ENCODE measurements at regions not wholly inside any gene's neighbourhood (a gene's known extent, or its start where the extent isn't known, plus 50 kb on each side); places are given as distances from the start of the nearest gene placed in this dataset.
"Not testable (repeated sequence)": the region's sequence is repeated elsewhere in the genome, so short reads cannot be mapped to it uniquely, and the experiment has no call there.

DNA sequence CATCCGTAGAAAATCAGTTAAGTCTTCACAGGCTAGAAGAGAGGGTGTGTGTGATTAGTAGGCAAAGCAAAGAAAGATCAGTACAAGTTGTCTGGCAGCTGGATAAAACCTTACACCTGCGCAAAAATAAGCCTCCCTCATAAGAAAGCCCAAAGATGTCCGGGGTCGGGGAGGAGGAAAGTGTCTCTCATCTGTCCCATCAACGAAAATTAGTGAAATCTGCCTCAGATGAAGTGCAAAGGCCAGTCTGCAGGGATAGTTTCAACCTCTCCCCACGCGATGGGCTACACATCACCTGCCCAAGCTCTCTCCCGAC, 333.9 kb downstream of the SRGAP2C start:
- no peak for DNase-seq (ENCODE audit: low read depth in 2 of 3, low spot score in 2 of 3)

- peak; percentile 58 to 86 (median 67) for DNase-seq (ENCODE audit: low read depth in 2 of 3, low spot score in 2 of 3)
These were observed 334.4 kb downstream of the SRGAP2C start for GRCh38 chr1:121519042-121519755.

DNA sequence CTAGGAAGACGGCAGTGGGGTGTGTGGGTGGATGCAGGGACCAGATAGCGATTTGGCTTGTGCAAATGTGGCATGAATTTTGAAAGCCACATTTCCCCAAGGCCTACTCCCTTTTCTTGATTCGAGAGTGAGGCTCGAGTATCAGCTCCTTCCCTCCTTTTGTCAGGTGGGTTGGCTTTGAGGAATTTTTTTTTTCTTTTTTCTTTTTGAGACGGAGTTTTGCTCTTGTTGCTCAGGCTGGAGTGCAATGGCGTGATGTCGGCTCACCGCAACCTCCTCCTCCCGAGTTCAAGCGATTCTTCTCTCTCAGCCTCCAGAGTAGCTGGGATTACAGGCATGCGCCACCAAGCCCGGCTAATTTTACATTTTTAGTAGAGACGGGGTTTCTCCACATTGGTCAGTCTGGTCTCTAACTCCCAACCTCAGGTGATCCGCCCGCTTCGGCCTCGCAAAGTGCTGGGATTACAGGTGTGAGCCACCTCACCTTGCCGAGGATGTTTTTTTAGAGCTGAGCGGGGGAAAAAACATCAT, 335.0 kb downstream of the SRGAP2C start:
- DNase-seq (ENCODE audit: low read depth in 2 of 3, low spot score in 2 of 3), result not testable (repeated sequence)

- no peak for DNase-seq (ENCODE audit: low read depth in 2 of 3, low spot score in 2 of 3)
These were observed 337.4 kb downstream of the SRGAP2C start for GRCh38 chr1:121522061-121522759.

GRCh38 chr1:121523112-121523511, 338.3 kb downstream of the SRGAP2C start:
- not testable (repeated sequence) for DNase-seq (ENCODE audit: low read depth in 2 of 3, low spot score in 2 of 3)

DNA sequence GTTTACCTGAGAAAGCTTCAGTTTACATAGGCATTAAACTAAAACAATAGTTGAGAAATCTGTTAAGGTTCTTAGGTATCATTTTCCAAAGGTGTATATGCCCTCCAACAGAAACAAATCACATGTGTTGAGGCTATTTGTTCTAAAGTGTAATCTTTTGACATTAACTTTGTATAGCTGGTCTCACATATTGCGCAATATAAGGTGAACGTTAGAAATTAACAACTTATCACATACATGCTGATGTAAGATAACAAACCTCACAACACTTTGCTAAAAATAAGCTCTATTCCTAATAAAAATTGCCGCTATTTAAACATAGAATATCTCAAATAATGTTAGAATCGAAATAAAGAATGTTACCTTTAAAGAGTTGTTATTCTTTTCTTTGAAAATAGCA, 340.6 kb downstream of the SRGAP2C start:
- DNase-seq (ENCODE audit: low read depth in 2 of 3, low spot score in 2 of 3), result no peak

- peak in 1 of 3 donors; percentile 56 for DNase-seq (ENCODE audit: low read depth in 2 of 3, low spot score in 2 of 3)
These were observed 344.2 kb downstream of the SRGAP2C start for GRCh38 chr1:121528958-121529357.

GRCh38 chr1:121530026-121530425, 345.3 kb downstream of the SRGAP2C start:
- DNase-seq (ENCODE audit: low read depth in 2 of 3, low spot score in 2 of 3), result not testable (repeated sequence)

GRCh38 chr1:121531747-121532146, 347.0 kb downstream of the SRGAP2C start:
- peak in 1 of 3 donors; percentile 40 for DNase-seq (ENCODE audit: low read depth in 2 of 3, low spot score in 2 of 3)

DNA sequence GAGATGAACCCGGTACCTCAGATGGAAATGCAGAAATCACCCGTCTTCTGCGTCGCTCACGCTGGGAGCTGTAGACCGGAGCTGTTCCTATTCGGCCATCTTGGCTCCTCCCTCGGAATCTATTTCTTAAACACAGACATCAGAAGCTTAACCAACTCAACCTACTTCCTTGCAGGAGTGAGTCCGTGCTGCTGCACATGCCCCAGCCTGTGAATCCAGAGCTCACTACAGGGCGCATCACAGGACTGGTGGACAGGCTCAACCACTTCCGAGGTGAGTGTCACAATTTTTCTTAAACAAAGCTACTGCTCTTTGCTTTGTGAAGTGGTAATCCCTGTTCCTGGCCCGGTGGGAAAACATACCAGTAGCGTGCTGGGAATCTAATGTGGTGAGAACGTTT, 353.4 kb downstream of the SRGAP2C start:
- DNase-seq (ENCODE audit: low read depth in 2 of 3, low spot score in 2 of 3), result not testable (repeated sequence)

DNA sequence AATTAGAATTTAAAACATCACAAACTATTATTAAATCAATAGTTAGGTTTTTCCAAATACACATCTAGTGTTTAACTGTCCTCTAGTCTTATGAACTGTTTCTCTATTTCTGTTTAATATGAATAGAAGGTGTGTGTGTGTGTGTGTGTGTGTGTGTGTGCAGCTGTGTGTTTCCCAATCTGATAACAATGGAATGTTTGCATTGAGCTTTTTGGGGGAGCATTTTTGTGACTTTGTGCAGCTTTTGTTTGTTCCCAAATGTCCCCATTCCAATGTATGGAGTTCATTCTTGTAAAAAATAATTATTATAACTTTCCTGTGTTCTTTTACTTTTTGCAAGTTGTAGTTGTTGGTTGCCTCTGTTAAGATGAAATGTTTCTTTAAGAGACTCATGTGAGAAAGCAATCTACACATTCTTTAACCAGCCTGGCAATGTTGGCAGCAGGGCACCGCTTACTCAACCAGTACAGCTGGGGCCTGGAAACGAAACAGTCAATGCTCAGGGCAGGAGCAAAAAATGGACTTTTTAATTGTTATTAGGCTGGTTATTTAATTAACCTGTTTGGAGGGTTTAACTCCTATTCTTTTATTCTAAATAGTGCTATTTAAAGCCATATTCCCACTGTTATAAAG, 354.3 kb downstream of the SRGAP2C start:
- DNase-seq (ENCODE audit: low read depth in 2 of 3, low spot score in 2 of 3), result no peak

GRCh38 chr1:121543988-121544387, 359.2 kb downstream of the SRGAP2C start:
- DNase-seq (ENCODE audit: low read depth in 2 of 3, low spot score in 2 of 3), result not testable (repeated sequence)

DNA sequence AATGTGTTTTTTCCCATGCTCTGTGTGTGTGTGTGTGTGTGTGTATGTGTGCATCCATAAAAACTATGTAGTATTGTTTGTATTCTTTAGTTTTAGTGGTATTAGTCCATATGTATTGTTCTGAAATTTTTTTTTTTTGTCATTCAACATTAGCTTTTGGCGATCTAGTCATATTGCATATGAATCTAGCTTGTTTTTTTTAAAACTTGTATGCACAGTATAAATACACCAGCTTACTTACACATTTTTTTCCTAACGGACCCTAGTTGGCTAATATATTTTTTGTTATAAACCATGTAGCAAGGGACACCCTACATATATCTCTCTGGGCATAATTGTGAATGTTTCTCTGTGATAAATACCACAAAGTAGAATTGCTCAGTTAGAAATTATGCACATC, 359.7 kb downstream of the SRGAP2C start:
- DNase-seq (ENCODE audit: low read depth in 2 of 3, low spot score in 2 of 3), result no peak

DNA sequence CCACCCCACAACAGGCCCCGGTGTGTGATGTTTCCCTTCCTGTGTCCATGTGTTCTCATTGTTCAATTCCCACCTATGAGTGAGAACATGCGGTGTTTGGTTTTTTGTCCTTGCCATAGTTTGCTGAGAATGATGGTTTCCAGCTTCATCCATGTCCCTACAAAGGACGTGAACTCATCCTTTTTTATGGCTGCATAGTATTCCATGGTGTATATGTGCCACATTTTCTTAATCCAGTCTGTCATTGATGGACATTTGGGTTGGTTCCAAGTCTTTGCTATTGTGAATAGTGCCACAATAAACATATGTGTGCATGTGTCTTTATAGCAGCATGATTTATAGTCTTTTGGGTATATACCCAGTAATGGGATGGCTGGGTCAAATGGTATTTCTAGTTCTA, 361.1 kb downstream of the SRGAP2C start:
- DNase-seq (ENCODE audit: low read depth in 2 of 3, low spot score in 2 of 3), result not testable (repeated sequence)

DNA sequence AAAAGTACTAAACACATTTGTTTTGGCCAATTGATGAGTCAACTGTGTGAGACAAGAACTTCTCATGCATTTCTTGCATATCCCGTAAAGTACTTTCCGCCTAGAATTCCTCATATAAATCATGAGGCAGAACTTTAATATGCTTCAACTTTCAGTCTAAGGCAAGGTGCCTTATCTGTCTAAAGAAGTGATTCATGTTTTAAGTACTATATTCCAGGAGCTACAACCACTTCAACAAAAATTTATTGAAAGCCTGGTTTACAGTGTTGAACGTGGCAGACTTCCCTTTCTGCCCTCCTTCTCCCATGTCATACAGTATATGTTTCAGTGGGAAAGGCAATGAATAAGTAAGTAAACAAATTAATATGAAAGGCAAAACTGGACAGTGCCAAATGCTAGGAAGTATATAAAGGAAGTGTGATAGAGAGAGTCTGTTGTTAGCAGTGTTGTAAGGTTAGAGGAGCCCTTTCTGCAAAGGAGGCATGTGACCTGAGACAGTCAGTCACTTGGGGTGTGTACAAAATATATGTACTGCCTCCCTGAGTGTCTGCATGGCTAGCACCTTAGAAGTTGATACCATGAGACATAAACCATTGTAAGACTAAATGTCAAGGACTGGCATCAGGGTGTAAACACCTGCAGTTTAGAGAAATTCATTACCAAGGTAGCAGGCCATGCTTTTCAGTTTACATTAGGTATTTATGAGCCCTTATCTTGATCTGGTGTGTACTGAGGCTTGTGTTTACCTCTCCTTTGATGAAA, 362.2 kb downstream of the SRGAP2C start:
- no peak for DNase-seq (ENCODE audit: low read depth in 2 of 3, low spot score in 2 of 3)

DNA sequence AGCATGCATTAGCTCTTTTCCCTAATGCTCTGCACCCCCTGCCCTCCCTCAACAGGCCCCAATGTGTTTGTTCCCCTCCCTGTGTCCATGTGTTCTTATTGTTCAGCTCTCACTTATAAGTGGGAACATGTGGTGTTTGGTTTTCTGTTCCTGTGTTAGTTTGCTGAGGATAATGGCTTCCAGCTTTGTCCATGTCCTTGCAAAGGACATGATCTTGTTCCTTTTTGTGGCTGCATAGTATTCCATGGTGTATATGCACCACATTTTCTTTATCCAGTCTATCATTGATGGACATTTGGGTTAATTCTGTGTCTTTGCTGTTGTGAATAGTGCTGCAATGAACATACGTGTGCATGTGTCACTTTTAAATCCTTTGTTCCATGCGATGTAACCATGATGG, 363.0 kb downstream of the SRGAP2C start:
- not testable (repeated sequence) for DNase-seq (ENCODE audit: low read depth in 2 of 3, low spot score in 2 of 3)

GRCh38 chr1:121550817-121551216, 366.0 kb downstream of the SRGAP2C start:
- DNase-seq (ENCODE audit: low read depth in 2 of 3, low spot score in 2 of 3), result not testable (repeated sequence)

GRCh38 chr1:121551491-121551890, 366.7 kb downstream of the SRGAP2C start:
- peak in 1 of 3 donors; percentile 11 for DNase-seq (ENCODE audit: low read depth in 2 of 3, low spot score in 2 of 3)

DNA sequence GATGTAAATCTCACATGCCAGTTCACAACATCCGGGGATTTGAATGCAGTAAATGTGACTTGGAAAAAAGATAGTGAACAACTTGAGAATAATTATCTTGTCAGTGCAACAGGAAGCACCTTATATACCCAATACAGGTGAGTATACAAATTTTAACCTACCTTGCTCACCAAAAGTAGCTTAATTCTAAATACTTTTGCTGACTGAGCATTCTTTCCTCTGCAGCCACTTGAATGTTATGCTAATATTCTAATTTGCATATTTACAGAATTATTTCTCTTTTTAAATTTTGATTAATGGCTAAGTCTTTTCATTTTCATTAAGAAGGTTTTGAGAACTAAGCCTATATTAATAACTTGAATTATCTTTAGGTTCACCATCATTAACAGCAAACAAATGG, 371.8 kb downstream of the SRGAP2C start:
- not testable (repeated sequence) for DNase-seq (ENCODE audit: low read depth in 2 of 3, low spot score in 2 of 3)

DNA sequence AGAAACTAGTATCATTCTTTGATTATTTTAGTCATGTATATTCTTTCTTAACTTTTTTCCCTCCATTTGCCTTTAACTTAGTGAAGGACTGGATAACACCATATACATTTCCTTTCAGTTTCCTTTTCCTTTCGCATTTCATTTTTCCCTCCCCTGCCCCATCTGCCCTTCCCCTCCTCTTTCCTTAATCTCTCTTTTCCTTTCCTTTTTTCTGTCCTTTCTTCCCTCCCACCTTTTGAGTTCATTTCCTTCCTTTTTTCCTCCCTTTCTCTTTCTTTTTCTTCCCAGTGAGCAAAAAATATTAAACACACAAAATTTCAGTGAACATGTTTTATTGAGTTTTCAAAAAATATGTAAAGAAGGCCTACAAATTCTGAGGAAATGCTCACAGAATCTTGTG, 373.3 kb downstream of the SRGAP2C start:
- not testable (repeated sequence) for DNase-seq (ENCODE audit: low read depth in 2 of 3, low spot score in 2 of 3)

GRCh38 chr1:121558514-121558913, 373.7 kb downstream of the SRGAP2C start:
- peak in 2 of 3 donors; percentile 3 to 58 for DNase-seq (ENCODE audit: low read depth in 2 of 3, low spot score in 2 of 3)

Data from hematopoietic multipotent progenitor cell (in vitro differentiated cells).